ENCODE measurements at regions not wholly inside any gene's neighbourhood (a gene's known extent, or its start where the extent isn't known, plus 50 kb on each side); places are given as distances from the start of the nearest gene placed in this dataset.

- no peak overlapping the region for H3K4me3 ChIP-seq (ENCODE audit: insufficient read length, low read depth)
- H3K9me3 ChIP-seq (ENCODE audit: insufficient read depth, low read length): no peaks in the 10 kb centered on the region
- H3K36me3 ChIP-seq (ENCODE audit: insufficient read depth, insufficient read length, low read length): no peaks in the 10 kb centered on the region
- no peaks in the 10 kb centered on the region for H3K4me1 ChIP-seq (ENCODE audit: insufficient read depth, insufficient read length)
- H3K27me3 ChIP-seq (ENCODE audit: insufficient read depth, insufficient read length): no peaks in the 10 kb centered on the region
- no peak overlapping the region for H3K9ac ChIP-seq (ENCODE audit: insufficient read length, low read depth)
- DNase-seq (ENCODE audit: low read depth, low spot score): no peak
- TF ChIP-seq YY1 (IDR thresholded peaks at IDR 0.05; ENCODE audit: insufficient read depth, insufficient read length) (no peak), ZNF274 (IDR thresholded peaks at IDR 0.05; ENCODE audit: low read depth, low read length) (no peak), SUZ12 (IDR thresholded peaks at IDR 0.05; ENCODE audit: extremely low read depth, insufficient read depth, insufficient read length) (no peak)
These were observed 334.0 kb upstream of the PTPRD start for GRCh38 chr9:10946676-10947410.

GRCh38 chr9:10957878-10958277, 345.1 kb upstream of the PTPRD start:
- H3K27me3 ChIP-seq (ENCODE audit: insufficient read depth, insufficient read length): no peaks in the 10 kb centered on the region

DNA sequence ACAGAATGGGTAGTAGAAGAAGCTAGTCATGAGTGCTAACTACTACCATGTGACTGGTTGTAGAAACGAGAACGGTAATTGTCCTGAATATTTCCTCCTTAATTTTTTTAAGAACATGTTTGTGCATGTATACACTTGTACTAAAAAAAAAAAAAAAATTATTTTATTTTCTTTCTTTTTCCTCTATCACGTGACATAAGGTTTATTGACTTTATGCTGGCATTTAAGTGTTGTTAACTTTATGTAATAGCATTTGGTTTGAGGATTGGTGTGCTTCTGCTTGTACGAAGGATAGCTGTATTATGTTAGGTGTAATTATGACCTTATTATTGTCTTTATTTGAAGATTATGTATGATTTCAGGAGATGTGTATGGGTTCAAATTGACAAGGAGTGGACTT, 349.1 kb upstream of the PTPRD start:
- no peak for DNase-seq (ENCODE audit: low read depth, low spot score)
- H3K9ac ChIP-seq (ENCODE audit: insufficient read length, low read depth): no peak overlapping the region
- no peaks in the 10 kb centered on the region for H3K4me1 ChIP-seq (ENCODE audit: insufficient read depth, insufficient read length)
- no peaks in the 10 kb centered on the region for H3K27me3 ChIP-seq (ENCODE audit: insufficient read depth, insufficient read length)
- TF ChIP-seq SUZ12 (IDR thresholded peaks at IDR 0.05; ENCODE audit: extremely low read depth, insufficient read depth, insufficient read length): no peak
- no peak for TF ChIP-seq ZNF274 (IDR thresholded peaks at IDR 0.05; ENCODE audit: low read depth, low read length)
- no peak for TF ChIP-seq YY1 (IDR thresholded peaks at IDR 0.05; ENCODE audit: insufficient read depth, insufficient read length)
- no peaks in the 10 kb centered on the region for H3K36me3 ChIP-seq (ENCODE audit: insufficient read depth, insufficient read length, low read length)
- no peak overlapping the region for H3K4me3 ChIP-seq (ENCODE audit: insufficient read length, low read depth)
- H3K9me3 ChIP-seq (ENCODE audit: insufficient read depth, low read length): no peaks in the 10 kb centered on the region

More at GRCh38 chr9:10957878-10958277, 345.1 kb upstream of the PTPRD start:
- H3K36me3 ChIP-seq (ENCODE audit: insufficient read depth, insufficient read length, low read length): no peaks in the 10 kb centered on the region
- TF ChIP-seq SUZ12 (IDR thresholded peaks at IDR 0.05; ENCODE audit: extremely low read depth, insufficient read depth, insufficient read length) (no peak), YY1 (IDR thresholded peaks at IDR 0.05; ENCODE audit: insufficient read depth, insufficient read length) (no peak), ZNF274 (IDR thresholded peaks at IDR 0.05; ENCODE audit: low read depth, low read length) (no peak)
- H3K4me1 ChIP-seq (ENCODE audit: insufficient read depth, insufficient read length): no peaks in the 10 kb centered on the region
- no peak overlapping the region for H3K4me3 ChIP-seq (ENCODE audit: insufficient read length, low read depth)
- H3K9me3 ChIP-seq (ENCODE audit: insufficient read depth, low read length): no peaks in the 10 kb centered on the region
- DNase-seq (ENCODE audit: low read depth, low spot score): no peak
- H3K9ac ChIP-seq (ENCODE audit: insufficient read length, low read depth): no peak overlapping the region

DNA sequence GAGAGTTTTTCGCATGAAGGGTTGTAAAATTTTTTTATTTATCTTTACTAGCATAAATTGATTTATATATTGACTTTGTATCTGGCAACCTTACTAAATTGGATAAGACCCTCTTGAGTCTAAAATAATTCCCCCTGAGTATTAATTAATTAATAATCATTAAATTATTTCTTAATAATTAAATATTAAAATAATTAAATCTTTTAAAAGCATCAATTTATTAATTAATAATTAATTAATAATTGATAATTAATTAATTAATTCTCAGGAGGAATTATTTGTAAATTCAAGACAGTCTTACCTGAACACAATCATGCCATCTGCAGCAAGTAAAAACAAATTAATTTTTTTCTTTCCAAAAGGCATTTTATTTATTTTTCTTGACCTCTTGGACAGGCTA, 370.4 kb upstream of the PTPRD start:
- H3K4me1 ChIP-seq (ENCODE audit: insufficient read depth, insufficient read length): no peaks in the 10 kb centered on the region
- no peak overlapping the region for H3K9ac ChIP-seq (ENCODE audit: insufficient read length, low read depth)
- H3K36me3 ChIP-seq (ENCODE audit: insufficient read depth, insufficient read length, low read length): no peaks in the 10 kb centered on the region
- no peaks in the 10 kb centered on the region for H3K27me3 ChIP-seq (ENCODE audit: insufficient read depth, insufficient read length)
- no peak for TF ChIP-seq YY1 (IDR thresholded peaks at IDR 0.05; ENCODE audit: insufficient read depth, insufficient read length)
- no peak for TF ChIP-seq ZNF274 (IDR thresholded peaks at IDR 0.05; ENCODE audit: low read depth, low read length)
- TF ChIP-seq SUZ12 (IDR thresholded peaks at IDR 0.05; ENCODE audit: extremely low read depth, insufficient read depth, insufficient read length): no peak
- no peaks in the 10 kb centered on the region for H3K9me3 ChIP-seq (ENCODE audit: insufficient read depth, low read length)
- no peak for DNase-seq (ENCODE audit: low read depth, low spot score)
- H3K4me3 ChIP-seq (ENCODE audit: insufficient read length, low read depth): no peak overlapping the region

GRCh38 chr9:10999646-11000045, 386.8 kb upstream of the PTPRD start:
- TF ChIP-seq SUZ12 (IDR thresholded peaks at IDR 0.05; ENCODE audit: extremely low read depth, insufficient read depth, insufficient read length): no peak
- no peak for TF ChIP-seq ZNF274 (IDR thresholded peaks at IDR 0.05; ENCODE audit: low read depth, low read length)
- no peak for TF ChIP-seq YY1 (IDR thresholded peaks at IDR 0.05; ENCODE audit: insufficient read depth, insufficient read length)
- H3K4me1 ChIP-seq (ENCODE audit: insufficient read depth, insufficient read length): no peaks in the 10 kb centered on the region
- H3K9ac ChIP-seq (ENCODE audit: insufficient read length, low read depth): no peak overlapping the region
- no peak for DNase-seq (ENCODE audit: low read depth, low spot score)
- H3K9me3 ChIP-seq (ENCODE audit: insufficient read depth, low read length): peaks cover 1% of the 10 kb centered on the region; the same call in 1 of the 2 replicates
- no peaks in the 10 kb centered on the region for H3K36me3 ChIP-seq (ENCODE audit: insufficient read depth, insufficient read length, low read length)
- no peaks in the 10 kb centered on the region for H3K27me3 ChIP-seq (ENCODE audit: insufficient read depth, insufficient read length)
- no peak overlapping the region for H3K4me3 ChIP-seq (ENCODE audit: insufficient read length, low read depth)

DNA sequence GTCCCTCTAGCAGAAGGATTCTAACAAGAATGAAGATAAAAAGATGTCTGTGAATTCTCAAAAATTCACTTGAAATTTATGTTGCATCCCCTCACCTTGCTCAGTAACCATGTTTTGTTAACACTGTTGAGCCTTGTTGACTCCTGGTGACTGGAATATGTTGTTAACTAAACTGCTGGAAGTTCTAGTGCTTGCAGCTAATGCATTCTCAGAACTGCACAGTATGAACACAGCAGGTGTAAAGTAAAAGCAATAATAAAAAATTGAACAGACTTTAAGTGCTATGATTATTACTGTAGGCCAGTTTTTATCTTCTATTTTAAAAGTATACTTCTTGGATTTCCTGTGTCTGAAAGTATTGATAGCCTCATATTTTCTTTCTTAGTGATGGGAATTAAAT, 388.7 kb upstream of the PTPRD start:
- H3K9me3 ChIP-seq (ENCODE audit: insufficient read depth, low read length): no peaks in the 10 kb centered on the region
- no peak overlapping the region for H3K4me3 ChIP-seq (ENCODE audit: insufficient read length, low read depth)
- TF ChIP-seq ZNF274 (IDR thresholded peaks at IDR 0.05; ENCODE audit: low read depth, low read length): no peak
- no peak for TF ChIP-seq YY1 (IDR thresholded peaks at IDR 0.05; ENCODE audit: insufficient read depth, insufficient read length)
- no peak for TF ChIP-seq SUZ12 (IDR thresholded peaks at IDR 0.05; ENCODE audit: extremely low read depth, insufficient read depth, insufficient read length)
- H3K4me1 ChIP-seq (ENCODE audit: insufficient read depth, insufficient read length): no peaks in the 10 kb centered on the region
- H3K36me3 ChIP-seq (ENCODE audit: insufficient read depth, insufficient read length, low read length): no peaks in the 10 kb centered on the region
- H3K27me3 ChIP-seq (ENCODE audit: insufficient read depth, insufficient read length): no peaks in the 10 kb centered on the region
- DNase-seq (ENCODE audit: low read depth, low spot score): no peak
- no peak overlapping the region for H3K9ac ChIP-seq (ENCODE audit: insufficient read length, low read depth)

- H3K4me3 ChIP-seq (ENCODE audit: insufficient read length, low read depth): no peak overlapping the region
- no peaks in the 10 kb centered on the region for H3K36me3 ChIP-seq (ENCODE audit: insufficient read depth, insufficient read length, low read length)
- H3K9ac ChIP-seq (ENCODE audit: insufficient read length, low read depth): no peak overlapping the region
- H3K4me1 ChIP-seq (ENCODE audit: insufficient read depth, insufficient read length): no peaks in the 10 kb centered on the region
- DNase-seq (ENCODE audit: low read depth, low spot score): no peak
- H3K27me3 ChIP-seq (ENCODE audit: insufficient read depth, insufficient read length): no peaks in the 10 kb centered on the region
- no peaks in the 10 kb centered on the region for H3K9me3 ChIP-seq (ENCODE audit: insufficient read depth, low read length)
- TF ChIP-seq ZNF274 (IDR thresholded peaks at IDR 0.05; ENCODE audit: low read depth, low read length) (no peak), YY1 (IDR thresholded peaks at IDR 0.05; ENCODE audit: insufficient read depth, insufficient read length) (no peak), SUZ12 (IDR thresholded peaks at IDR 0.05; ENCODE audit: extremely low read depth, insufficient read depth, insufficient read length) (no peak)
These were observed 389.9 kb upstream of the PTPRD start for GRCh38 chr9:11002705-11003104.
